ENCODE measurements at regions not wholly inside any gene's neighbourhood (a gene's known extent, or its start where the extent isn't known, plus 50 kb on each side); places are given as distances from the start of the nearest gene placed in this dataset.

DNA sequence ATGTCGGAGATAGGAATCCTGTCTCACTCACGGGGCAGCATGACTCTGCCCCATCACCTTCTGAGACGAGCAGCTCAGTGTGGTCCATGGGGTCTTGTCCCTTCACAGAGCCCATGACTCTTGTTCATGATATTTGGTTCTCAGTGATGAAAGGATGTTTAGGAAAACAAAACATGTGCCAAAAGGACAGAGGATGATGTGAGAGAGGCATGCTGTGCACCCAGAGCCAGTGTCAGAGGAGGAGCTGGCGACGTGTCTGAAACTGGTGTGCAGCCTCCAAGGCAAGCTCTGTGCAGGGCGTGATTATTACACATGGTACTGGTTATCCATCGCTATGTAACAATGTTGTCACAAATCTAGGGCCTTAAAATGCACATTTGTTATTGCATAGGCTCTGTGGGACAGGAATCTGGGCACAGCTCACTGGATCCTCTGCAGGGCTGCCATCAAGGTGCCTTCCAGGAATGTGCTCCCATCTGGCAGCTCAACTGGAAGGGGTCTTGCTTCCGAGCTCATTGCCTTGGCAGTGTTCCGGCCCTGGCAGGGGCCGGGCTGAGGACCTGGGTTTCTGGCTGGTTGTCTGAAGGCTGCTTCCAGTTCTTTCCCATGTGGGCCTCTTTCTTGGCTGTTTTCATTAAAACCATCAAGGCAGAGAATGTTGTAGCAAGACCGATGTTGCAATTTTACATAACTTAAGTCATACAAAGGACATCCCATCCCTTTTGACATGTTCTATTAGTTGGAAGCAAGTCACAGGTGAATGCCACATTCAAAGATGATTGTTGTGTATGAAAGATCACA is 175.4 kb downstream of the ERMARD start:
- H3K36me3 ChIP-seq (ENCODE audit: control insufficient read depth in 2 of 2, insufficient read depth in 2 of 2, low read length in 1 of 2), result no peaks in the 10 kb centered on the region
- no peak overlapping the region for H3K27ac ChIP-seq (ENCODE audit: low read depth in 2 of 2, low read length in 1 of 2)
- H3K4me3 ChIP-seq (ENCODE audit: low read depth in 1 of 2, low read length in 2 of 2), result no peak overlapping the region
- 91 to 92% methylated on average over 11 of the region's 11 CpGs for WGBS, 2 donors
- no peaks in the 10 kb centered on the region for H3K4me1 ChIP-seq (ENCODE audit: control insufficient read depth in 2 of 2, insufficient read depth in 2 of 2, low read length in 1 of 2)
- H3K9me3 ChIP-seq (ENCODE audit: control insufficient read depth in 2 of 2, insufficient read depth in 1 of 2, low read depth in 1 of 2, low read length in 1 of 2), result peaks cover 0 to 7% of the 10 kb centered on the region in 2 donors
- H3K27me3 ChIP-seq (ENCODE audit: control insufficient read depth in 1 of 2, insufficient read depth in 2 of 2, low read length in 2 of 2), result no peaks in the 10 kb centered on the region

DNA sequence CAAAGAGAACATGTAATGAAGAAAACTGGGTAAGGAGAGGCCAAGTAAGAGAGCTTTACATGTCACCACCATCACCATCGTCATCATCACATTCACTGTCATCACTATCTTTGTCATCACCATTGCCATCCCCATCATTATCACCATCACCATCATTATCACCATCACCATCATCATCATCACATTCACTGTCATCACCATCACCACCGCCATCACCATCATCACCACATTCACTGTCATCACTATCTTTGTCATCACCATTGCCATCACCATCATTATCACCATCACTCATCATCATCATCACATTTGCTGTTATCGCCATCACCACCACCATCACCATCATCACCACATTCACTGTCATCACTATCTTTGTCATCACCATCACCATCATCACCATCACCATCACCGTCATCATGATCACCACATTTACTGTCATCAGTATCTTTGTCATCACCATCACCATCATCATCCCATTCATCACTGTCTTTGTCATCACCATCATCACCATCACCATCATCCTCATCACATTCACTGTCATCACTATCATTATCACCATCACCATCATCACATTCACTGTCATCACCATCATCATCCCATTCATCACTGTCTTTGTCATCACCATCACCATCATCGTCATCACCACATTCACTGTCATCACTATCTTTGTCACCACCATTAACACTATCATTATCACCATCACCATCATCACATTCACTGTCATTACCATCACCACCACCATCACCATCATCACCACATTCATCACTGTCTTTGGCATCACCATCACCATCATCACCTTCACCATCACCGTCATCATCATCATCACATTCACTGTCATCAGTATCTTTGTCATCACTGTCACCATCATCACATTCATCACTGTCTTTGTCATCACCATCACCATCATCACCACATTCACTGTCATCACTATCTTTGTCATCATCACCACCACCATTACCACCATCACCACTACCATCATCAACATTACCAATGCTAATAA is 172.3 kb downstream of the ERMARD start:
- Histone ChIP-seq H3K27ac (ENCODE audit: low read depth in 2 of 2, low read length in 1 of 2) (no peak overlapping the region), H3K36me3 (ENCODE audit: control insufficient read depth in 2 of 2, insufficient read depth in 2 of 2, low read length in 1 of 2) (no peaks in the 10 kb centered on the region), H3K27me3 (ENCODE audit: control insufficient read depth in 1 of 2, insufficient read depth in 2 of 2, low read length in 2 of 2) (no peaks in the 10 kb centered on the region), H3K9me3 (ENCODE audit: control insufficient read depth in 2 of 2, insufficient read depth in 1 of 2, low read depth in 1 of 2, low read length in 1 of 2) (peaks cover 0 to 6% of the 10 kb centered on the region in 2 donors), H3K4me1 (ENCODE audit: control insufficient read depth in 2 of 2, insufficient read depth in 2 of 2, low read length in 1 of 2) (no peaks in the 10 kb centered on the region), H3K4me3 (ENCODE audit: low read depth in 1 of 2, low read length in 2 of 2) (no peak overlapping the region)
- 84% methylated on average over 6 of the region's 6 CpGs for WGBS, 2 donors

DNA sequence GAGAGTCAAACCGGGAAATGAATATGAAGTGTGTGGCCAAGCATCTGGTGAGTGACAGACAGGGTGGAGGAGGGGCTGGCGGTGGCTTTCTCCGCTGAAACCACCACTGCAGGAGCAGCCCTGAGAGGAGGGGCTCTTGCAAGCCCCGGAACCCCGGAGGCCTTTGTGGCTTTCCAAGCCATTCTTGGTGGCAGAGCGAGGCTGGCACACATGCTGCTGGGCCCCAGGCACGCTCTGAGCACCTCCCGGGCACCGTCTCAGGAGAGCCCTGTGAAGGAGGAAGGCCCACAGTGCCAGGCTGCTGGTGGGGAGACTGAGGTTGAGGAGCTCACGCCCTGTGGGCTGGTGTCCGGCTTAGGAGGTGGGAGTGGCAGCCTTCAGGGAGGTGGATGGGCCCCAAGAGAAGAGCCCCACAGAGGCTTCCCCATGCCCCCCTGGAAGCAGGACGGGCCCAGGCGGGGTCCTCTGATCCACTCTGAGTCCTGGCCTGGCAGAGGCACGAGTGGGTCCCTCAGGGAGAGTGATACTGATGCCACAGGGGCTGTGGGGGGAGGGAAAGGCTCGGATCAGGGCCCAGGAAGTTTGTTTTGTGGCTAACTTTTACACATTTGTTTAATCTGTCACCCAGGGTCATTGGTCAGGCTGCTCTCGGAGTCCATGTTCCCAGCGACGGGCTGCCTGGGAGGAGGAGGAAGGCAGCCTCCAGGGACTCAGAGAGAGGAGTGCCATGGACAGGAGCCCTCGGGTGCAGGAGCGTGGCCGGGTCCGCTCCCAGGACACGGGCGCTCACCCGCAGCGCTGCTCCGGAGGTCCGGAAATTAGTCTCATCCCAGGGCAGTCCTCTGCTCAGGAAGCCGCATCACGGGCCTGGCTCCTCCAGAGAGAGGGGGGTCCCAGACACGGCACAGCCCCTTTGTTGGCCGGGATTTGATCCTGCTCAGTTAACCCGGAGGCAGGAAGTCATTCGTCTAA is 170.7 kb downstream of the ERMARD start:
- Histone ChIP-seq H3K27ac (ENCODE audit: low read depth in 2 of 2, low read length in 1 of 2) (no peak overlapping the region), H3K4me1 (ENCODE audit: control insufficient read depth in 2 of 2, insufficient read depth in 2 of 2, low read length in 1 of 2) (peaks cover 0 to under 1% of the 10 kb centered on the region in 2 donors), H3K9me3 (ENCODE audit: control insufficient read depth in 2 of 2, insufficient read depth in 1 of 2, low read depth in 1 of 2, low read length in 1 of 2) (peaks cover 0 to 6% of the 10 kb centered on the region in 2 donors), H3K4me3 (ENCODE audit: low read depth in 1 of 2, low read length in 2 of 2) (no peak overlapping the region), H3K36me3 (ENCODE audit: control insufficient read depth in 2 of 2, insufficient read depth in 2 of 2, low read length in 1 of 2) (no peaks in the 10 kb centered on the region), H3K27me3 (ENCODE audit: control insufficient read depth in 1 of 2, insufficient read depth in 2 of 2, low read length in 2 of 2) (no peaks in the 10 kb centered on the region)
- 64 to 70% methylated on average over 34 of the region's 34 CpGs for WGBS, 2 donors

DNA sequence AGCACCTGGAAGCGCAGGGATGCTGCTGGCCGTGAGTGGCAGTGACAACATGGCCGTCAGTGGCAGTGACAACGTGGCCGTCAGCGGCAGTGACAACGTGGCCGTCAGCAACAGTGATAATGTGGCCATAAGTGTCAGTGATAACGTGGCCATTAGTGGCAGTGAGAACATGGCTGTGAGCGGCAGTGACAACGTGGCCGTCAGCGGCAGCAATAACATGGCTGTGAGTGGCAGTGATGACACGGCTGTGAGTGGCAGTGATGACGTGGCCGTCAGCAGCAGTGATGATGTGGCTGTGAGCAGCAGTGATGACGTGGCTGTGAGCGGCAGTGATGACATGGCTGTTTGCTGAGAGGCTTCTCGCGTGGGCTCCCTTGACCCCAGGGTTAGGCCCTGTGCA is 169.8 kb downstream of the ERMARD start:
- H3K36me3 ChIP-seq (ENCODE audit: control insufficient read depth in 2 of 2, insufficient read depth in 2 of 2, low read length in 1 of 2), result no peaks in the 10 kb centered on the region
- peaks cover 0 to 5% of the 10 kb centered on the region in 2 donors for H3K4me1 ChIP-seq (ENCODE audit: control insufficient read depth in 2 of 2, insufficient read depth in 2 of 2, low read length in 1 of 2)
- H3K27ac ChIP-seq (ENCODE audit: low read depth in 2 of 2, low read length in 1 of 2), result no peak overlapping the region
- peaks cover 0 to 6% of the 10 kb centered on the region in 2 donors for H3K9me3 ChIP-seq (ENCODE audit: control insufficient read depth in 2 of 2, insufficient read depth in 1 of 2, low read depth in 1 of 2, low read length in 1 of 2)
- no peaks in the 10 kb centered on the region for H3K27me3 ChIP-seq (ENCODE audit: control insufficient read depth in 1 of 2, insufficient read depth in 2 of 2, low read length in 2 of 2)
- 91 to 93% methylated on average over 20 of the region's 20 CpGs for WGBS, 2 donors
- no peak overlapping the region for H3K4me3 ChIP-seq (ENCODE audit: low read depth in 1 of 2, low read length in 2 of 2)

DNA sequence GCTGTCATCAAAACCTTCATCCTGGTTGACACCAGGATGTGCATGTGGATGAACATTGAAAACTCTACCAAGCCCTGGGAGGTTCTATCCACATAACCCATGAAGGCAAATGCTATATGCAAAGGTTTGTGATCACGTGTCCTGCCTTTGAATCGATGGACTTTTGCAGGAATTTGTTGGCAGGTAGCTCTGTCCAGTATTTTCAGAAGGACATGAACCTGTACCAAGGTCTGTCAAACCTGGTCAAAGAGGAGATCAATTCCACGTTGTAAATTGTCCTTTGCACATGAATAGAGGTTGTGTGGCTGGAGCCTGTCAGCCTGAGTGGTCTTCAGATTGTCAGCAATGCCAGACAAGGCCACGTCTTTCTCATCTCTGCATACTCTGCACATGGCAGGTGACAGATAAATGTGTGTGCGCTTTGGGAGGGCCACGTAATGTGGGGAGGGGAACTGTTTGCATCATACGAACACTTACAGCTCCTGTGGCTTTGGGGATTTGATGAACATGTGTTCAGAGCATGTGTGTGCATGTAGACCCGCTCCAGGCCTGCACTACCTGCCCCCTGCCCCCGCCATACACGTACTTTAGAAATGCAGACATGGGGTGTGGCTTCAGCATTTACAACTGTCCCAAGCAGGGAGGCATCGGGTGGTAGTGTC is 169.1 kb downstream of the ERMARD start:
- 81 to 84% methylated on average over 11 of the region's 11 CpGs for WGBS, 2 donors

DNA sequence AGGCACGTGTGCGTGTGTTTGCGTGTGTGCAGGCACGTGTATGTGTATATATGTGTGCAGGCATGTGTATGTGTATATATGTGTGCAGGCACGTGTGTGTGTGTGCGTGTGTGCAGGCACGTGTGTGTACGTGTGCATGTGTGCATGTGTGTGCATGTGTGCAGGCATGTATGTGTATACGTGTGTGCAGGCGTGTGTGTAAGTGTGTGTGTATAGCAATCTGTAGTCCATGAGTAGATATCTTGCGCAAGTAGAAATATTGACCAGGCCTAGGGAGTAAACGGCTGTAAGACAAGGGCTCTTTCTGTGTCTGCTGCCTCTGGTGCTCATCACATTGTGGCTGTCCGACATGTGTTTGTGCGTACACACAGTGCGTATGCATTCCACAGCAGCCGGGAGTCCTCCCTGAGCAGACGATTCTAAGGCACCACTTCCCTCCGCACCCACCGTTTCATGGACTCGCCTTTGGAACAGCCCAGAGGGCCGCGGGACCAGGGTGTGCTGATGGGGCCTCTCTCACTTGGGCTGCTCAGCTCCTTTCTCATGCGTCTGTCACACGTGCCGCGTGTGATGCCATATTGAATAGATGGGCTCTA is 167.6 kb downstream of the ERMARD start:
- WGBS, 2 donors, result 90 to 92% methylated on average over 26 of the region's 26 CpGs
- Histone ChIP-seq H3K4me3 (ENCODE audit: low read depth in 1 of 2, low read length in 2 of 2) (no peak overlapping the region), H3K9me3 (ENCODE audit: control insufficient read depth in 2 of 2, insufficient read depth in 1 of 2, low read depth in 1 of 2, low read length in 1 of 2) (peaks cover 0 to 6% of the 10 kb centered on the region in 2 donors), H3K27ac (ENCODE audit: low read depth in 2 of 2, low read length in 1 of 2) (no peak overlapping the region), H3K27me3 (ENCODE audit: control insufficient read depth in 1 of 2, insufficient read depth in 2 of 2, low read length in 2 of 2) (no peaks in the 10 kb centered on the region), H3K36me3 (ENCODE audit: control insufficient read depth in 2 of 2, insufficient read depth in 2 of 2, low read length in 1 of 2) (no peaks in the 10 kb centered on the region), H3K4me1 (ENCODE audit: control insufficient read depth in 2 of 2, insufficient read depth in 2 of 2, low read length in 1 of 2) (peaks cover 0 to 6% of the 10 kb centered on the region in 2 donors)

More for the DNA sequence above, 169.1 kb downstream of the ERMARD start:
- H3K27ac ChIP-seq (ENCODE audit: low read depth in 2 of 2, low read length in 1 of 2), result no peak overlapping the region
- H3K4me1 ChIP-seq (ENCODE audit: control insufficient read depth in 2 of 2, insufficient read depth in 2 of 2, low read length in 1 of 2), result peaks cover 0 to 6% of the 10 kb centered on the region in 2 donors
- no peak overlapping the region for H3K4me3 ChIP-seq (ENCODE audit: low read depth in 1 of 2, low read length in 2 of 2)
- H3K27me3 ChIP-seq (ENCODE audit: control insufficient read depth in 1 of 2, insufficient read depth in 2 of 2, low read length in 2 of 2), result no peaks in the 10 kb centered on the region
- H3K36me3 ChIP-seq (ENCODE audit: control insufficient read depth in 2 of 2, insufficient read depth in 2 of 2, low read length in 1 of 2), result no peaks in the 10 kb centered on the region
- peaks cover 0 to 6% of the 10 kb centered on the region in 2 donors for H3K9me3 ChIP-seq (ENCODE audit: control insufficient read depth in 2 of 2, insufficient read depth in 1 of 2, low read depth in 1 of 2, low read length in 1 of 2)

DNA sequence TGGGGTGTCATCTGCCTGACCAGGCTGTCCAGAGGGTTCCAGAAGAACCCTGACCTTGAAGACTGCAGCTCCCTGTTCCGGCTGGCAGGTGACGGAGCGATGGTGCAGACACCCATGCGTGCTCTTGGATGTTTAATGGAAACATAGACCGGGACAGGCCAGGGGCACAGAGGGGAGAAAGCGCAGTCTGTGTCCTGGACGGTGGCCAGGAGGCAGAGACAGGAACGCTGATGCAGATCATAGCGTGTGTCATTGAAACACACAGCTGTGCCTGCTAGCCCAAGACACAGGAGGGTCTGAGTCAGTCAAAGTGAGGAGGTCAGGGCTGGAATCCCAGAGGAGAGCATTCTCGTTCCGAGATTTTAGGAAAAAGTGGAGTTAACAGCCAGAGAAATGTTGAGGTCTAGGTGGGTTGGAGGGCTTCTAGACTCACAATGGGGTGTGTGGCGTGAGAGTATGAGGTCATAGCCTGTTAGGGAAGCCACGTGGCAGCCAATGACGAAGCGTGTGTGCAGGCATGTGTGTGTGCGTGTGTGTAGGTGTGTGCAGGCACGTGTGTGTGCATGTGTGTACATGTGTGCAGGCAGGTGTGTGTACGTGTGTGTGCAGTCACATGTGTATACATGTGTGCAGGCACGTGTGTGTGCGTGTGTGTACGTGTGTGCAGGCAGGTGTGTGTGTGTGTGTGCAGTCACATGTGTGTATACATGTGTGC is 167.0 kb downstream of the ERMARD start:
- Histone ChIP-seq H3K27ac (ENCODE audit: low read depth in 2 of 2, low read length in 1 of 2) (no peak overlapping the region), H3K4me3 (ENCODE audit: low read depth in 1 of 2, low read length in 2 of 2) (no peak overlapping the region), H3K36me3 (ENCODE audit: control insufficient read depth in 2 of 2, insufficient read depth in 2 of 2, low read length in 1 of 2) (no peaks in the 10 kb centered on the region), H3K4me1 (ENCODE audit: control insufficient read depth in 2 of 2, insufficient read depth in 2 of 2, low read length in 1 of 2) (peaks cover 0 to 6% of the 10 kb centered on the region in 2 donors), H3K27me3 (ENCODE audit: control insufficient read depth in 1 of 2, insufficient read depth in 2 of 2, low read length in 2 of 2) (no peaks in the 10 kb centered on the region), H3K9me3 (ENCODE audit: control insufficient read depth in 2 of 2, insufficient read depth in 1 of 2, low read depth in 1 of 2, low read length in 1 of 2) (peaks cover 0 to 3% of the 10 kb centered on the region in 2 donors)
- WGBS, 2 donors, result 79 to 83% methylated on average over 21 of the region's 21 CpGs

DNA sequence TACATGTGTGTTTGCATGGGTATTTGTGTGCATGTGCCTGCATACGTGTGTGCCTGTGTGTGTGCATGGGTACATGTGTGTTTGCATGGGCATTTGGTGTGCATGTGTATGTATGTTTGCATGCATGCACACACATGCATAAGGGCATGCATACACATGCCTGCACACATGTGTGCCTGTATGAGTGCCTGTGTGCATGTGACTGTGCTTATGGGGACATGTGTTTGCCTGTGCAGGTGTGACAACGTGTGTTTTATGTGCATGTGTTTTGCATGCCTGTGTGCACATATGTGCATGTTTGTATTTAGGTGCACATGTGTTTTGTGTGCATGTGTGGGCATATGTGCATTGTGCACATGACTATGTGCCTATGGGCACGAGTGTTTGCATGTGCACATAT is 165.7 kb downstream of the ERMARD start:
- no peaks in the 10 kb centered on the region for H3K27me3 ChIP-seq (ENCODE audit: control insufficient read depth in 1 of 2, insufficient read depth in 2 of 2, low read length in 2 of 2)
- H3K9me3 ChIP-seq (ENCODE audit: control insufficient read depth in 2 of 2, insufficient read depth in 1 of 2, low read depth in 1 of 2, low read length in 1 of 2), result peaks cover 0 to 3% of the 10 kb centered on the region in 2 donors
- 90 to 94% methylated on average over 3 of the region's 3 CpGs for WGBS, 2 donors
- peaks cover 0 to 6% of the 10 kb centered on the region in 2 donors for H3K4me1 ChIP-seq (ENCODE audit: control insufficient read depth in 2 of 2, insufficient read depth in 2 of 2, low read length in 1 of 2)
- H3K36me3 ChIP-seq (ENCODE audit: control insufficient read depth in 2 of 2, insufficient read depth in 2 of 2, low read length in 1 of 2), result no peaks in the 10 kb centered on the region
- H3K4me3 ChIP-seq (ENCODE audit: low read depth in 1 of 2, low read length in 2 of 2), result no peak overlapping the region
- H3K27ac ChIP-seq (ENCODE audit: low read depth in 2 of 2, low read length in 1 of 2), result no peak overlapping the region

Data from esophagus (tissue), 2 donors.